NCI-H187 (cell line): ENCODE measurements at regions not wholly inside any gene's neighbourhood (a gene's known extent, or its start where the extent isn't known, plus 50 kb on each side); places are given as distances from the start of the nearest gene placed in this dataset.

Experiments used
- DNase-seq, 2 experiments: peaks; one replicate each; lab custom pipeline; 2025; lab: John Stamatoyannopoulos, UW

DNA sequence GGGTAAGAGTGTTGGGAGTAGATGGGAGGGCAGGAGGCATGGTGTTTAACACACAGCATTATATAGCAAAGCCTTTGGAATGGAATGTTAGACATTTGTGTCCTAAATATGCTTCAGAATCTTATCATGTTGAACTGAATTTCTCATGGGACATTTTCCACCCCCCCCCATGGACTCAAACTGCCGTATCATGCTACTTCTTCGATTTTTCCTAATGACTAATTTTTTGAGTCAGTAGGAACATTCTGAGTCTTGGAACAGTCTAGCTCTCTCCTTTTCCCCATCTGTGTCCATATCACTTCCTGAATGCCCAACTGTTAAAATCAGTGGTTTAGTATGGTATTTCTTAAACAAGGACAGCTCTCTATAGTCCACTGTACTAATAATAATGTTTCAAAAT is 380.6 kb downstream of the TLE4 start:
- no peak for DNase-seq

DNA sequence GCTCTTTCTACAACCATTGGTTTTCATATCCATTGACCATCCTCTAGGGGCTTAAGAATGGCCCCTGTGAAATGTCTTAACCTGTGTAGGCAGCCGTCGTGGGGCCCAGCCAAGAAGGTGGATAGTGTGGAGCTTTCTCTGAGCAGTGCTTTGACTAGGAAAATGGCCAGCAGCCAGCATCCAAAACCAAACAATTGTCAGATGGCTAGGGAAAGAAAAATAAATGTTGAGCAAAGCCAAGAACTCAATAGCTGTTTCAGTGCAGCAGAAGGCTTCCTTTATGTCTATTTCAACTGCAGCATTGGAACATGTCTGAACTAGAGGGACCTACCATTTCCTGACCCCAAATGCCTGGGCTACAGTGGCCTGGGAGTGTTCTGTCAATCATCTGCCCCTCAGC is 374.9 kb downstream of the TLE4 start:
- DNase-seq, result no peak

DNA sequence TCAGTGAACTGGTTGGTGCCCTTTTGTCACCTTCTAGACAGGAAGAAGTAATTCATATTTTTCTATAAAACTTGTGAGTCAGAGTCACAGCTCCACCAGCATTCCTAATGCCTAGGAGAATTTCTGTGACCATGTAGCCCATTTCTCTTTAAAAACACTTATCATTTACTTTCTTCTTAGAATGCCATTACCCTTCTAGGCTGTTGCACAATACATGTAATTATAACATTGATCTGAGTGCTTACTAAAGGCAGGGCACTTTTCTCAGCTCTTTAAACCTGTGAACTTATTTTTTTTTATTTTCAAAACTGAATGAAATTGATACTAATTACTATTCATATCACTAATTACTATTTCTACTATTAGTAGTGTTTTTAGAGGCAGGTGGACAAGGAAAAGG is 373.7 kb downstream of the TLE4 start:
- DNase-seq, result no peak

DNA sequence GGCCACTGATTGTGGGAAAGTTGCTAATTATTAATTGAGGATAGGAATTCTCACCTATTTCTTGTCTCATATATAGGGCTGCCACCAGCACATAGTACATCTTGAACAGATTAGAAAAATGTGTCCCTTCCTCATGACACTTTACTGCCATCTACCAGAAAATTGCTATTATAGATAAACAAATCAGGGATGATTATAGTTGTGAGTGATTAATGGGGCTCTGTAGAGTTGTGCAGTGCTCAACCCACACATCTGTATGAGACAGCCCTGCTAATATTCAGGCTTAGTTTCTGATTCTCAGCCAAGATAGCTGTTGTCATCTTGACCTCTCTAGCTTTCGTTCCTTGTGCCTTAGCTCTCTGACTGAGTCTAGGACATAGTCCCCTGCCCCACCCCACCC is 373.3 kb downstream of the TLE4 start:
- no peak for DNase-seq

GRCh38 chr9:79940919-79941318 is 369.2 kb downstream of the TLE4 start:
- DNase-seq, result no peak

DNA sequence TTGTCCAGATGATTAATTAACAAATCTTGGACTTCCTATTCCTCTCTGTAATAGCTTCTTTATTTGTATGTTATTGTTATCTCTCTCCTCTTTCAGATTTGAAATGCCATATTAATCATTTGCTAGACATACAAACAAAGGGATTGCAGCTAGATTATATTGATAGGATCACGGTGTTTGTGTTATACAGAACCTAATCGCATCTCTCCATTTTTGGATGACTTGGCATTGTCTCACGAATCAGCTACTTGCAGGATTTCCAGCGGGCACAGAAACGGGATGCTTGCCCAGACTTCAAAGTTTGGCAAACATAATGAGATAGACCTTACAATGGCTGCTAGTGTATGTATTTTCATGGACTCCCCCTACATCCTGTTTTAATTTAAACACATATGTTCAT is 368.1 kb downstream of the TLE4 start:
- DNase-seq, result no peak

- no peak for DNase-seq
Measured at GRCh38 chr9:79936336-79936735, 364.6 kb downstream of the TLE4 start.

GRCh38 chr9:79929285-79929684 is 357.5 kb downstream of the TLE4 start:
- DNase-seq, result no peak

DNA sequence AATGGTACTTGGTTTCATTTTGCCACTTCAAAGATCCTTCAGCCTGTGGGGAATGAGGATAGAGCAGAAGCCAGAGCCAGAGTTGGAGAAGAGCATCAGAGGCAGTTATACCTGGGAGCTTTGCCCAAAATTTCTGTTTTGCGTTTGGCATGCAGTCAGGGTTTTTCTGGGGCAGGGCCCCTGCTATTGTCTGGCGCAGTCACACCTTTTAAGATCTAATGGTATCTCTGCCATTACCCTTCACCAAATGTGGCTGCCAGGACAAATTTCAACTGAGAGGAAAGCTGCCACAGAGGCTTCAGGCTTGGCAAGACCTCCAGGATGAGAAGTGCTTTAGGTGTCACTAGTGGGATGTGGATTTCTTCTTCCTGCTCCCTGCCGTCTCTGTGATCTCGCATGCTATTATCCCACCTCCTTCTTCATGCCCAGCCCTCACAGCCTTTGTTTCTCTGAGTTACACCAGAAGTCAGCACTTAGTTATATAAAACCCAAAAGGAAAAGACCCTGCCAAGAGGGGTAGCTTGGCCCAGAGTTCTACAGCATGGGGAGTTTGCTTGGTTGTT is 357.0 kb downstream of the TLE4 start:
- no peak for DNase-seq

DNA sequence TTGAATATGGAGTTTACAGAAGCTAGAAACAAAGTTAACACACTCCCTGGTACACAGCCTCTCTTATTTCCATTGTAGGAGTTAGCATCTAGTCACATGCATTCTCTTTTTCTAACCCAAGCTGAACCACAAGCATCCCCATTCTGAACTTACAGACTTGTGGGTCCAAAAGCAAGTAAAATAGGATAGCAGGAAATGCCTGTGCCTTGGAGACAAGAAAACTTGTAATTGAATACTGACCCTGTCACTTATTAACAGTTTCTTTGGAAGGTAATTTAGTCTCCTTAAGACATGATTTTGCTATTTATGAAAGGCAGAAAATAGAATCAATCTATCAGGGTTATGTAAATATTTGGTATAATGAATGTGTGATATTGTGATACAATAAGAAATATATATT is 353.6 kb downstream of the TLE4 start:
- no peak for DNase-seq

GRCh38 chr9:79924836-79925235 is 353.1 kb downstream of the TLE4 start:
- DNase-seq, result no peak

GRCh38 chr9:79917421-79917820 is 345.7 kb downstream of the TLE4 start:
- peak in 1 of 2 experiments; percentile 60 for DNase-seq

DNA sequence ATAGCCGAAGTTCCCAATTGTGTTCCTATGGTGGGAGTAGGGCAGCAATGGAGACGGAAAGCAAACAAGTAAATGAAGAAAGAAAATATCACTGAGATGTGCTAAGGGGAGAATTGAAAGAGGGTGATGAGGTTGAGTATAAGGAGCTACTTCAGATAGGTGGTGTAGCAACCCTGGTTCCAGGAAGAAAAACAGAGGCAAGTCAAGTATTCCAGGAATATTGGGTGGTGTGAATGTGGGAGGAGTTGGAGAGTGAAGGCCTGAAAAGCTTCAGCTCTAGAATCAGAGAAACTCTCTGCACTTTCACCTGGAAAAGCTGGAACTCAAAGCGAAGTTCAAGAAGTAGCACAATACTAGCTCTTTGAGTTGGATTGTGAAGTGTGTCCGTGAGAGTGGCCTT is 342.1 kb downstream of the TLE4 start:
- no peak for DNase-seq

GRCh38 chr9:79912318-79913070 is 340.7 kb downstream of the TLE4 start:
- no peak for DNase-seq

- no peak for DNase-seq
Measured at GRCh38 chr9:79911724-79912123, 340.0 kb downstream of the TLE4 start.

- DNase-seq, result no peak
Measured at GRCh38 chr9:79902825-79903600, 331.2 kb downstream of the TLE4 start.

DNA sequence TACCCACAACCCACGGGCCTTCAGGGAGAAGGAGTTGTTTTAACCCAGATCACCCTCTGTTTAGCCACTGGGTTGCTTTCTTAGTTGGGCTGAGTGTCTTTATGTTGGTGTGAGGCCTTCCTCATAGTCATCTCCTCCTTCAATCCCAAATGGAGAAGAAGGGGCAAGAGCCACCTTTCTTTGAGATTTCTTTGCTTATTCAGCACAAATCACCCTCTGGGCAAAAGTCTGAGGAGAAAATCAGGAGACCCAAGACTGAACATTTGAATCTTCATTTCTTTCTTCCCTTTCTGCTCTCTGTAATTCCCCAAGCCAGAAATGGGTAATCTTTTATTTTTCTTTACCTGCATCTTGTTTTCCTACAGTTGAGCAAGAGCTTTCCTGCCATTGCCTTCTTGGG is 329.0 kb downstream of the TLE4 start:
- DNase-seq, result no peak

GRCh38 chr9:79896390-79896980 is 324.7 kb downstream of the TLE4 start:
- no peak for DNase-seq

- DNase-seq, result no peak
Measured at GRCh38 chr9:79895232-79895631, 323.5 kb downstream of the TLE4 start.

DNA sequence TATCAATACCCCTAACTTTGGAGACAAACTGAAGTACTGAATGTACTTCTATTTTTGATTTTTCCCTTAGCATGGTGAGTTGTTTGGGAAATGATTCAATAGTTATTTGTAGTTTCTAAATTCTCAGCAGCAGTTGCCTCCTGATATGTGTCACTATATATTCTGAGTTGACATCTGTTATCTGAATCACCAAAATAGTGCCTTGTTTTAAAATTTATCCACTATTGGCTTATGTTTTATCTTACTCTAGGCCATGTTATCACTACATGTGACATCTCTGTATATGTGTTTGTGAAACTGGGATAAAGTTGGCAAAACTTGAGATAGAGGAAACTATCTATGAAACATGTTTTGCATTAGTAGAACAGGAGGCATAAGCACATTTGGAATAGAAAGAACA is 317.6 kb downstream of the TLE4 start:
- DNase-seq, result no peak

GRCh38 chr9:79885093-79885857 is 313.5 kb downstream of the TLE4 start:
- no peak for DNase-seq

DNA sequence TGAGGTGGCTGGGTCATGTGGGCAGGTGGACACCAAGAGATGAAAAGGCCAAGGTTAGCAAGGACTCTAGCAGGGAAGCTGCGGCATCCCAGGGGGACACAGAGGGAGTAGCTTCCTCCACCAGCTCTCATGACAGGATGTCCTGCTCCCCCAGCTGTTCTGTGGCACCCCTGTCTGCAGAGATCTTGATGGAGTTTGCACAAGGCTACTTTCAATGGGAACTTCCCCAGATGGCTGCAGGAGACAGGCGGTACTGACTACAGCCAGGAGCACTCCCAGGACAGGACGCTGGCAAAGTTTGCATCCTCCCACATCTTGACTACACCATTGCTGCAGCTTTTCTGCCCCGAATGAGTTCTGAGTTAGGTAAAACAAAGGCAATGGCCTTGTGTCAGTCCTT is 312.8 kb downstream of the TLE4 start:
- DNase-seq, result no peak
